Activated T-cell treated with anti-CD3 and anti-CD28 coated beads for 1 hour (primary cell): ENCODE measurements at regions not wholly inside any gene's neighbourhood (a gene's known extent, or its start where the extent isn't known, plus 50 kb on each side); places are given as distances from the start of the nearest gene placed in this dataset.
A peak's percentile ranks its signal among the peaks of the same experiment; 100 is the strongest.

Experiments
- DNase-seq: peaks from one replicate; pipeline ENCODE4 v3.0.0-alpha.2; 2020; ENCODE audit warnings: low read depth

DNA sequence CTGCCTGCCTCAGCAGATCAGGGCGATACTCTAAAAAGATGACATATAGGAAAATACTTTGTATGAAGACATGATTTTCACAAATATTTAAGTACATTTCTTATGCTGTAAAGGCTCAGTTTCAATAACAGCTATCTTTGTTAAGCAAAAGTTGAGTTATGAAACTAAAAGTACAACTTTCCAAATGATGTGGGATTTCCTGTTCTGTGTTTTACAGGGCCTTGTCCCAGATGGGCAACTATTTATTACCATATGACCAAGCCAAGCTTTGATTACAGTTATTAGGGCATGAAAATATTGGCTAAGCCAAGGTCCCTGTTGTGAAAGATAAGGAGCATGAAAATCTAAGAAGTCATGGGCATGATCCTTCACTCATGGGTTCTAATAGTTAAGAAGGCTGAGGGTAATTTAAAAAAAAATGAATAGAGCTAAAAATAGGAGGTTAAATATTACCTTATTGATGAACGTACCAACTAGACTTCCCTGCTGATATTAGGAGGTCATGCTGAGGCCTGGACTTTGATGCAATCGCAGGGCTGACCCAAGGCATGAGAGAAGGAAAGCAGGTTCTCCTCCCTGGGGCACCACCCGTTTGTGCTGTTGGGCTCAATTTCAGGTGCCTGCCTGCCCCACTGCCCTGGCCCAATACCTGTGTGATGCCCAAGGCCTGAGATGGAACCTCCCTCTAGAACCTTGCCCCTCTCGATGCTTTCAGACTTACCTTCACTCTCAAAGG, 294.4 kb upstream of the PRDM1 start:
- no peak for DNase-seq

DNA sequence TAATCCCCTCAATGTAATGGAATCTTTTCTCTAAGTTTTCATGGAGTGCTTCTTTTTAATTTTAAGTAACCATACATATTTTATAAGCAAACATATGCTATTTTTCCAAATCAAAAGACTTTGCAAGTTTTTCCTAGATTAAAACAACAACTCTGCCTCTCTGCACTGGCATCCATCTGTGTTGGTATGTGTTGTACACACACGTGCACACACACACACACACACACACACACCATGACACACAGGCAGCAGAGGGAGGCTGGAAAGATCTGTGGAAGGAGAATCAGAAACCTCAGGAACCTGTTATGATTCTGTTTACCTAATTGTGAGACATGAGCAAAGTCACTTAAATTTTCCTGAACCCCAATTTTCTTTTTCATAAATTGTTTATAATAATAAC, 295.0 kb upstream of the PRDM1 start:
- DNase-seq = no peak

DNA sequence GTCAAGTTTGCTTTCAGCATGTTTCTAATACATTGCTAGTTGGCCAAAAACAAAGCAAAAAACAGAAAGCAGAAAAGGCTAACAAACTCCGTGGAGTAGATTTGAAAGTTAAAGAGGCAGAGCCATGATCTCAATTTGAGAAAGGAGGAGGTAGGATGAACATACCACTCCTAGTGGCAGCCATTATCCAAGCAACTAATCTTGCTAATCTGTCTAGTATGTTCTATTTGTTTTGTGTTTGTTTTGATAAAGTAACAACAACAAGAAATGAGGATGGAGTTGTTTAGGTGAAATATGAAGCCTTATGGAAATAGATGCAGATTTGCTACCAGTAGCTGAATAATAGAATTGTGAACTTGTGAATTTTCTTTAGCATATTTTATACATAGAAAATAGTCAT, 295.5 kb upstream of the PRDM1 start:
- DNase-seq = no peak

DNA sequence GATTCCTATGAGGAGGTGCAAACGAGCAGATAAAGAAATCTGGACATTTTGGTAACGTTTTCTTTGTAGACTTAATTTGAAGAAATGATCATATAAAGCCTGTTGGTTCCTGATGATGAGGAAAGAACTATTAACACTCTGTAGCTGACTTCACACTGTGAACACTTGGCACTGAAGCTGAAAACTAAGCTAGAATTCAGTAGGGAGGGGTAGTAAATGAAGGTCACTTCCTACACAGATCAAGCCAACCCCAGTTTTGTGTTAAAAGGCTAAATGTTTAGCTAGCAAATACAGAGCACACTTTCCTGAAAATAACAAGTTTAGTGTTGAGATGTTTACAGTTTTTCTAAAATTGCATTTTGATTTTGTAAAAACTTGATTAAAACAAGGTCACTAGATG, 296.2 kb upstream of the PRDM1 start:
- no peak for DNase-seq

DNA sequence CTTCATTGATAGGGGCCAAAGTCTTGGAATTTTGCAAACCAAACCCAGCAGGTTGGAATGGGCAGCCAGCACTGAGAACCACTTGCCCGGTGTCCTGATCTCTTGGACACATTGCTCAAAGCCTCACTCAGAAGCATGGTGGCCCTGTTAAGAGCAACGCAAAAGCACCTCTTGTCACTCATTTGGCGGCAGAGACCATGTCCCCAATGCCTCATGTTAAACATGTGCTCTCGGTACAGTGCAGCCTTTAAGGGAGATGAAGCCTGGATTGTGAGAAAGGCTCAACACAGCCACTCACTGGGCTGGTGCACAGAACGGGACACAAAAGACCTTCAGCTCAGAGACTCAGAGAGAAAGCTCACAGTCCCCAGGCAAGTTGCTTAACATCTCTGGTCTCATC, 298.4 kb upstream of the PRDM1 start:
- DNase-seq = no peak

DNA sequence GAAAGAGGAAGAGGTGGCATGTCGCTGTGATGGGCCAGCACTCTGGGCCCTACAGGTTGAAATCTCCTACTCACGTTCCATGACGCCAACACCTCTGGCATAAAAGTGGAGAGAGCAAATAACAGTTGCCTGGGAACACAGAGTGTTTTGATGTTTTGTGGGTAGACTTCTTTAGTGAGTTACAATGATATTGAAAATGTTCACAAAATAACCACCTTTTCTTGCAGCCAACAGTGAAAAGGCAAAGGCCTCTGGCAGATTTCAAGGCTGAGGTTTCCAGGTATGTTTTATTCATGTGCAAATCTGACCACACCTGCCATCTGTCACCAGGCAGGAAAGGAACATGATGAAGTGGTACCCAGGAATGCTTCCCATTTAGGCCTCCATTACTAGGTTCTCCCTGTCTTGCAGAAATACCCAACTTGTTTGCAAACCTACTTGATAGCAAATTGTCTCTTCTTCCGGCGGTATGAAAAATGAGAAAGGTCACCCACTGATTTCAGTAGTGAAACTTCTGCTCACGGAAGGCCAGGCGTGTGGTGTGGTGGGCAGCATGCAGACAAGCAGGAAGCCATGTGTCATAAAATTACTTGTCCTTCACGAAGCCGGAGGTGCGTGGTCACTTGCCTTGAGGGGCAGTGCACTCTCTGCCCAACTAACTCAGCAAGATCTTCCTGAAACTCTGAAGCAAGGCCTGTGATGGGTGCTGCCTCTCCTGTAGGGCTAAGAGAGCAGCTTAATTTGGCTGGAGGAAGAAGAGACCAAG, 299.1 kb upstream of the PRDM1 start:
- DNase-seq = no peak

DNA sequence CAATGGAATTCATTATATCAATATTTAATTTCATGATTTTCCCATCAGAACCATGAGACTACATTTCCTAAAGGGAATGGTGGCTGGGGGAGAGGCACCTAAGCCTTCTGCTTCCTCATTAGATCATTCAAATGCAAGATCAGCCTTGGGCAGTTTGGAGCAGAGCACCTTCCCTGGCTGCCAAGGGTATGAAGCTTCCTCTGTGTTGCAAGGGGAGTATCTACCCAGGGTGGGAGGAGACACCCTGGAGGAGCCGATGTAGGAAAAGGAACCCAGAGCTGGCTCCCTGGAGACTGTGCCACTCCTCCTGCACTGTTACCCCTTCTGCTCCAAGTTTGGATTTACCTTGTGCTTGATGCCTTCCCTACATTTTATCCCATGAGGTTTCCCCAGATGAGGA, 299.7 kb upstream of the PRDM1 start:
- DNase-seq = no peak

DNA sequence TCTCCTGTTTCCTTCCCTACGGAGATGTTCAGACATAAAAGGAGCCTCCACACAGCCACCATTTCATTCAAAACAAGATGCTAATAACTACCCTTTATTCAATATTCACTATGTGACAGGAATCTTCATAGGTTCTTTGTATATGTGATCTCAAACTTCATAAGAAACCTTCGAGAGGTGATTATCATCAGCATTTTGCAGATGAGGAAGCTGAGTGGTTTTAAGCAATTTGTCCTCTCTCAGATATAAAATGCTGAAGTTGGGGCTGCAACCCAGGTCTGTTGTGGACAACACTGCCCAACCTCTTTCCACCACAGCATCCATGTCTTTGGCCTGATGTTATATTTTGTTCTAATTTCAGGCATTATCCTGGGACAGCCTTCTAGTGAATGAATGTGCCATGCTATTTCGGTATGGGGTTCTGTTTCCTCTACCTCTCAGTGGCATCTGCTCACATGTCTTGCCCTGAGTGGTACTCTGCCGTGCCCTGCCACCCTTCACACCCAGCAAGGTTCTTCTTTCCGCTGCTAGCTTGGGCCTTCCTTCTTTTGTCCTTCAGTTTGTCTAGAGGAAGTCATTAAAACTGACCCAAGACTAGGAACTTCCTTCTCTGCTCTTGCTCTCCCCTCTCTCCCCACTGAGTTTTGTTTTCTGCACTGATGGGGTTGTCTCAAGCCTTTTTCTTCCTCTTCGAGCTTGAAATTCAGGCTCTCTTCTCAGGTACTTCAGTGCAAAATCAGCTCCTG, 300.9 kb upstream of the PRDM1 start:
- no peak for DNase-seq

DNA sequence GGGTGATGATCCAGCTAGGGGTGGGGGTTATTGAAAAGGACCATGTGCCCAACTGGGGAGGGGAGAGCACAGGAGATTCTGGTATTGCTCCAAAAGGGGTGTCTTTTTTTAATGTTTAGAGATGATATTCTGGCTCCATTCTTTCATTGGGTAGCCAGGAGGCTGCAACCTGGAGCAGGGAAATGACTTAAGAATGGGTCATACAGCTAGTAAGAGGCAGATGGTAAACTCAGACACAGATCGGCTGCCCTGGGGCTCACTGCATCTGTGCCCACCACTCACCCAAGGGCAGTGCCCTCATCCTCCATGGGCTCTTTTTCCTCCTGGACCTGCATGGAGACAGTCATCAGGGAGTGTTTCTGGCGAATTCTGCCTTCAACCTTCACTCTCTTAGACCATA, 302.0 kb upstream of the PRDM1 start:
- no peak for DNase-seq

DNA sequence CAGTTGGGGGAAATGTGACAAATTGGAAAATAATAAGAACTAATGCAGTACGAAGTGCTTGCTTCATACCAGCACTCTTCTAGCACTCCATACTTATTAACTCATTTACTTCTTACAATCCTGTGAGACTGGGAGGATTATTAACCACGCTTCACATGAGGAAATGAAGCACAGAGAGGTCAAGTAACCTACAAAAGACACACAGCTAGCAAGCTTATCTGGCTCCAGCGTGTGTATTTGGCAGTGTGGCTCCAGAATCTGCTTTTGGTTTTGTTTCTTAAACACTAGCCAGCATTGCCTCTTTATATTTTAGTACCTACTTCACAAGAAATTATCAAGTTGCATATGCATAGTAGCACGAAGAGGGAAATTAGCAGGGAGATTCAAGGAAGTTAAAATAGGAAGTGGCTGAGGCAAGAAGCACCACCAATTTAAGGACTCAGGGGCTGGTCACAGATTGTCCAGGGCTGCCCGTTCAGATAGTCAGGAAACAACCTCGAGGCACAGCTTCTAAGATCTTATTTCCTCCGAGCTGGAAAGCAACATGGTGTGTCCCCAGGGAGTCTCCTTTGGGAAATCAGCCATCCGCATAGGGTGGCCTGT, 302.7 kb upstream of the PRDM1 start:
- no peak for DNase-seq

DNA sequence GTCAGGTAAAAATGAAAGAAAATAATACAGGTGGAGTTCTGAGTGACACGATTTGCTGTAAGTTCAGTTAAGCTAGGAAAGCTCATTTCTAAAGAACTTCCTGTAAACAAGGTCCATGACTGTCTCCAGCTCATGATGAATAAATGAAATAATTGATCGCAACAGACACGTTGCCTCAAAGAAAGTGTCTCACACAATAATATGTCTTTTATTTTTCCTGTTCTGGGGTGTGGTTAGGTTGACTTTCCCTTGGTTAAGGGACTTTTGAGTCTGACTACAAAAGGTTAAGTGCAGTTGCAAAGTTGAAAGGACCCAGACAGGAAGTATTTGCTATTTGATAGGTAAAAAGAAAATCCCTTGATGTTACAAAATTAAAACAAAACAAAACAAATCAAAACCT, 304.2 kb upstream of the PRDM1 start:
- DNase-seq = no peak

DNA sequence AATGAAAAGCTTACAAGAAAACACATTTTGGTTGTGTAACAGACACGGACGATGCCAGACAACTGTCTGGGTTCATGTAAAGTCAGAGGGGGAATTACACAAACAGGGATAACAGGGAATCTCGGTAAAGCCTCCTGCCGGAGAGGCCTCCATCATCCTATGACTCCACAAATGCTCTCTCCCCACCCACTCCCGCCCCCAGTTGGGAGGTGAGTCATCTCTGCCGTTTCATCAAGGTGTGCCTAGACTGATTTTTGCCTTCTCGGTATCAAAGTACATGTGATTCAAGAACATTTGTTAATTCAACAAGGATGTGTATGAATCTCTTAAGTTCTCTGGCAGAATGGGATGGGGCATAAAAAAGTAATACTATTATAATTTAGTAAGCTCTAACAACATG, 304.9 kb upstream of the PRDM1 start:
- peak; percentile 25 for DNase-seq

DNA sequence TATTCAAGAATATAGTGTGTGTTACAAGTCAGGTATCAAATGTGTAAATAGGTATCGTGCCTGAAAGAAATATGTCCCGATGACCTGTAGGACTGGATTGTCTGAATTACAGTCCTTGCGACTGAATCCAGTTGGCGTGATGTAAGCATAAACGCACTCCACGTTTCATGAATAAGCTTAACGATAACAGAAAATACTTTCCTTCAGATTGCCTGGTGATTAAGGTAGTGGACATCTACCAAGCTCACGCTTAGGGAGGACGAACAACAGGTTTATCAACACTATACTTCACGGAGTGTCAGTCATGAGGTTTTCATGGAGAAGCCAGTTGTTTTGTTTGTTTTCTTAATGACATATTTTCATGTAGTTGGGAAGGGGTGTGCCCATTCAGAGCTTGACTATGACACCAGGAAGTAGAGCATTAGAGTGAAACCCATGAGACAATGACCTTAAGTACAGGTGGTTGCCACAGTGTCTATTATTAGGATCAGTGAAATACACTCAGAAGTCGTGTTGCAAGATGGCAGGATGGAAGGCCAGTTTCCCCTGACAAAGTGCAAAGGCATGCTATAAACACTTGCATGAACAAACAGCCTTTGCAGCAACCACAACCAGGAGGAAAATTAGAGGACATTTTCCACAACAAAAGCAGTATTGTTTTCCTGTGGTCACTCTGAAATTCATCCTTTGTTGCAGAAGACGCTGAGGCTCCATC, 305.8 kb upstream of the PRDM1 start:
- DNase-seq = no peak

DNA sequence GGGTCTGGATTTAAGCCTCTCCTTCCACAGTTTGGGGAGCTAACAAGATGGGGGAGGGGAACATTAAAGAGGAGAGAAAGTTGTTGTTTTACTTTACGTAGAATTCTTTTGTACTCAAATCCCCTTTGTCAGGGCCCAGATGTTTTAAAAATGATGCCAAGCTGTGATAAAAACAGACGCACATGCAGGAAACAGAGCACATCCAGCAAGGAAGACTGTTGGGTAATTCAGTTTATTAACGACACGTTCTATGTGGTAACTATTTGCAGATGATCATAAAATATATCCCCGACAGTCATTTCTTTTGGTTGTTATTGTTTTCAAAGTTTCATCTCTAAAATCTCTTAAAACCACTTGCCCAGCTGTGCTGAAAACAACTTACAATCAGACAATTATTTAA, 307.0 kb upstream of the PRDM1 start:
- DNase-seq = no peak

DNA sequence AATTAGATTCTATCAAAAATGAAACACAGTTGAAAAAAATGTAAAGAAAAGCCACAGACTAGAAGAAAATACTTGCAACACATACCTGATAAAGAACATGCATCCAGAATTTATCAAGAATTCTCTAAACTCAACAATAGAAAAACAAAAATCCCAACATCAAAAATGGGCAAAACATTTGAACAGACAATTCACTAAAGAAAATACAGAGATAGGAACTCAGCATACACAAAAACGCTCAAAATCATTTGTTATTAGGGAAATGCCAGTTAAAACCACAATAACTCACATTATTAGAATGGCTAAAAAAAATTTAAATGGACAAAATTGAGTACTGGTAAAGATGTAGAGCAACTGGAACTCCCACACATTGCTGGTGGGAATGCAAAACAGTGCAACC, 311.0 kb upstream of the PRDM1 start:
- no peak for DNase-seq

DNA sequence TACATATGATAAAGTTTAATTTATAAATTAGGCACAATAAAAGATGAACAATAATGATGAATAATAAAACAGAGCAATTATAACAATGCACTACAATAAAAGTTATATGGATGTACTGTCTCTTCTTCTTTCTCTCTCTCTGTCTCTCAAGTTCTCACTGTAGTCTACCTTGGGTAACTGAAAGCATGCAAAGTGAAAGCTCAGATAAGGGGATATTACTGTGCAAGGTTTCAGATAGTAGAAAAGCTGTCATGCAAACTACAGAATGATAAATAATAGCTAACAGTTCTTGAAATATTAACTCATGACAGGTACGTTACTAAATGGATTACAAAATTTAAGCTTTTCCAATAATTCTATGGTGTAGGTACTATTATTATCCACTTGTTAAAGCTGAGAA, 311.9 kb upstream of the PRDM1 start:
- no peak for DNase-seq

DNA sequence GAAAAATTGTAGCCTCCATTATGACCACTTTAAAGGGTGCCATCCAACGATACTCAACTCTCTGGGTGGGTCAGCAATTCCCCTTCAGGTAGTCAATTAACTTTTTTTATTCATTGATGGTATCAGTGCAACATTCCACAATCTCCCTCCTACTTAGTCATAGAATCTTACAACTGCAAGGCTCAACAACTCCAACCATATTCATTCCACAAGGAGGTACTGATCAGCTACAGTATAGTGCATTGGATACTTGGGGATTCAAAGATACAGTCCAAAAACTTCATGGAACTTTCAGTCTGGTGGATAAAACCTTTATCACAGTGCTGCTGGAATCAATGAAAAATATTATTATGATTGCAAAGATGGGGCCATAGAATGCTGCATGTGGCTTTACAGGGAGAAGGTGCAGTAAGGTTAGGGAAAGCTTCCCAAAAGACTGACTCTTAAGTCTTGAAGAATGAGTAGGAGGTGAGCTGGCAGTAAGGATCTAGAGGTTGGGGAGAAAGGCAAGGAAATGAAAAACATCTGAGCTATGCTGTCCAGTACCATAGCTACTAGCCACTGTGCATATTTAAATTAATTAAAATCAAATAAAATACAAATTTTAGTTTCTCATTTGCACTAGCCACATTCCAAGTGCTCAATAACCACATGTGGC, 314.7 kb upstream of the PRDM1 start:
- no peak for DNase-seq

DNA sequence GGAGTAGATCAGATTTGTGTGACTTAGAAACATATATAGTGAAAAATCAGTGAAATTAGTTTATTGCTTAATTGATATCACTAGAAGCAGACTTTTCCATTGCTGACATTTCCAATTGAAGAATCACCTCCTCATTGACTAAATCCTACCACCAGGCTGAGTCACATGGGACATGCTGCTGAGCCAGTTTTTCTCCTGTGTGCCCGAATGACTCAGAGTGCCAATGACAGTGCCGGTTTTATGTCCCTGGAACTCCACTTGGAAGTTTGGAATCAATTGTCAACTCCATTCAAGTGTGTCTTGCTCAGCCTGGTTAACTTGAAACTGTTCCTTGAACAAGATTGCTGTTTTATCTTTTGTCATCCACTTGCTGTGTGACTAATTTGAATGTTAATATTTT, 316.1 kb upstream of the PRDM1 start:
- no peak for DNase-seq

DNA sequence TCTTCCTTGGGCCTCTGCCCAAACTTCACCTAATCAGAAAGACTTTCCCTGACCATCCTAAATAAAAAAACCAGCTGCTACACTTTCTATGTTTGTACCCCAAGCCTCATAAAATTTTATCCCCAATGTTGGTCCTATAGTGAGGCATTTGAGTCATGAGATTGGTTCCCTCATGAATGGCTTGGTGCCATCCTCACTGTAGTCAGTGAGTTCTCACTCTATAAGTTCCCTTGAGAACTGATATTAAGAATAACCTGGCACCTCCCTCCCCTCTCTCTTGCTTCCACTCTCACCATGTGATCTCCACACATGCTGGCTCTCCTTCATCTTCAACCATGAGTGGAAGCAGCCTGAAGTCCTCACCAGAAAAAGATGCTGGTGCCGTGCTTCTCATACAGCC, 316.9 kb upstream of the PRDM1 start:
- no peak for DNase-seq

DNA sequence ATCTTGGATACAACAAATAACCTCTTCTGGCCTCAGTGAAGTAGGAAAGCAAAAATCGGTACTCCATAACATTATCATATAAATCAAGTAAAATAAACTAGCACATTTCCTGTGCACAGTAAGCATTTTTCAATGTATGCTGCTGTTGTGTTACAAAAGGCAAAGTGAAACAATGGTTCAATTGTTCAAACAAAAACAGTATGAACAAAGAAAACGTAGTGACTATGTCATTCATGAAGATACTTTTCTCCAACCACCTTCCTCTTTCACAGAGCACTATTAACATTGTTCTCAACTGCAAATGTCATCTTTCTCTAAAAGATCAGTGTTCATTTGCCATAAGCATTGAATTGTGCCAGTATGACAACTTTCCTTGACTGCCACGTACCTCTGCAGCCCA, 318.6 kb upstream of the PRDM1 start:
- no peak for DNase-seq

DNA sequence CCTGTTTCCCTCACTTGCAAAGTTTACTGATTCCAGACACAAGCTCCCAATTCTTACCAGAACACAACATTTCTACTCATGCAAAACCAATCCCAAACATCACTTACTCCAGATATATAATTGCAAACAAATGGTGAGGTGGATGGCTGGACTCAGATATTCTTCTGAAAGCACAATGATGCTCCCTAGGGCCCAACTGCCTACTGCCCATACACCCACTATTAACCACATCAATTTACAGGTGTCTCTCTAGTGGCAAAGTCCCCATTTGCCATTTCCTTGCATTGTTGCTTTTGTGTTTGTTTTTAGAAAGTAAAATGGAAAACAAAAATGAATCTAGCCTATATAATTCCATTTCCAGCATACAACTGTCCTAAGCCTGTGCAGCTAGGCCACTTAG, 320.9 kb upstream of the PRDM1 start:
- DNase-seq = no peak

DNA sequence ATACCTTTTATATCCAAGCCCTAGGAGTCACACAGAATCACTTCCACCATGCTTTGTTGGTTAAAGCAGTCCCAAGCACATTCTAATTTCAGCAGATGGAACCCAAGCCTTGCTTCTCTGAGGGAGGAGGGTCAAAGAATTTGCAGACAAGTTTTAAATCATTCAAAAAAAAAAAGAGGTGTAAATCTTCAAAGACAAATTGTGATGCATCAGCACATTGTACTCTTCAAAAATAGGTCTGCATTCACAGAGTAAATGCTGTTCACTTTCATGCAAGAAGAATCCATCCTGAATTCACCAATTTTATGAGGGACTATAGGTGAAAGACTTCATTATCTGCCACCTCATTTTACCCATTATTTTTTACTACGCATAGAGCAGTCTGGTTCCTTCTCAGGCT, 321.8 kb upstream of the PRDM1 start:
- no peak for DNase-seq
